ENCODE measurements at regions not wholly inside any gene's neighbourhood (a gene's known extent, or its start where the extent isn't known, plus 50 kb on each side); places are given as distances from the start of the nearest gene placed in this dataset.
"Not testable (repeated sequence)": the region's sequence is repeated elsewhere in the genome, so short reads cannot be mapped to it uniquely, and the experiment has no call there.

DNA sequence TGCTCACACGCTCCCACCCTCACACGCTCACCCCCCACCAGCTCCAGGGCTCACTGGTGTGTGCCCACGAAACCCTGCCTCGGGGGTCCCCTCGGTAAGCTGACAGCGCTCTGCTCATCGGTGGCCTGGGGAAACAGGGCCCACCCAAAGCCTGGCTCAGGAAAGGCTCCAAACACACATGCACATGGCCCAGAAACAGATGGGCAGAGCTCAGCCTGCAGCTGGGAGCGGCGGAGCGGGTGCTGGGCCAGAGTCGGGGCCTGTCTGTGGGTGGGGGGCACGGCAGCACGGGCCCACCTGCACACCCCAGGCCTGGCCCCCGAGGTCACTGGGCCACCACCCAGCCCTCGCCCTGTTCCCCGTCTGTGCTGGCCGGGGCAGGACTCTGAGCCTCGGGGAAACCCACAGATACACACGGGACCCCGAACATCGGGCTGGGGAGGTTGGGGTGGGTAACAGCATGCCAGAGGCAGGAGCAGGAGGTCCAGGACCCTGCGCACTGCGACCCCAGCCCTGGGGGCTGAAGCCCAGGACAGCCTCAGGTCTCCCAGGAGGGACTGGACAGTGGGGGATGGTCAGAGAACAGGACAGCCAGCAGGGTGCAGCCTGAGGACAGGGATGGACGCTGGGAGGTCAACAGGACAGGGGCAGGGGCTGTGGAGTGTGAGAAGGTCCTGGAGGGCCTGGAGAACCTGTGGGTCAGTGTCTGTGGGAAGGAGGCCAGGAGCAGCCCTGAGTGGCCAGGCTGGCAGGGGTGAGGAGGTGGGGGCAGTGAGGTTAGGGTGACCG, 165.1 kb downstream of the TMEM121 start:
- H3K27ac ChIP-seq (ENCODE audit: low read depth, low read length); H3K4me1 ChIP-seq (ENCODE audit: control insufficient read depth, insufficient read depth, low read length); H3K36me3 ChIP-seq (ENCODE audit: control insufficient read depth, insufficient read depth, low read length); H3K4me3 ChIP-seq (ENCODE audit: low read depth, low read length); H3K9ac ChIP-seq (ENCODE audit: low read length): not testable (repeated sequence)
- Histone ChIP-seq H3K27me3 (ENCODE audit: control insufficient read depth, insufficient read depth, low read length) (peaks cover 13% of the 10 kb centered on the region; the same call in 1 of the 2 replicates), H3K9me3 (ENCODE audit: control insufficient read depth, insufficient read depth, low read depth, low read length) (peaks cover 50% of the 10 kb centered on the region; the same call in 1 of the 2 replicates)

DNA sequence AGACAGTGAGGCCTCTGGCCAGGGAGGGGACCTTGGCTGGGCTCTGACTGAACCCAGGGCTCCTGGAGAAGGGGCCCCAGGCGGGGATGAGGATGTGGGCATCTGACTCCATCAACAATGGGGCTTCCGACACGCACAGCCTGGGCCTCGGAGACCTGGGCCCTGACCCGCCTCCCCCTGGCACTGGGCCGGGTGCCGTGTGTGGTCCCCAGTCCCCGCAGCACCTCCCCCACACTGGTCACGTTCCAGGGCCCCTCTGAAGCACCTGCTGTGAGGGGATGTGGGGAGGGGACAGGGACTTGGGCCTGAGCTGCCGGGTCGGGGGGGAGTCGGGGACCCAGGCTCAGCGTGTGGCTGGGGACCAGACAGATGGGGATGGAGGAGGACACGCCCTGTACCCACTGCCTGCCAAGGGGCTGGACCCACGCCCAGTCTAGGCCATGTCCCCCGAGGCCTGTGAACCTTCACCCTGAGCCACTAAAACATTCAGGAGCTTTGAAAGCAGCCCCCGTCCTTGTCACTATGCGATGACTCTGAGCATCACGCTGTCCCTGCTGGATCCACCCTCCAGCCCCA, 165.8 kb downstream of the TMEM121 start:
- H3K27ac ChIP-seq (ENCODE audit: low read depth, low read length); H3K9ac ChIP-seq (ENCODE audit: low read length); H3K4me3 ChIP-seq (ENCODE audit: low read depth, low read length); H3K4me1 ChIP-seq (ENCODE audit: control insufficient read depth, insufficient read depth, low read length); H3K36me3 ChIP-seq (ENCODE audit: control insufficient read depth, insufficient read depth, low read length): not testable (repeated sequence)
- Histone ChIP-seq H3K9me3 (ENCODE audit: control insufficient read depth, insufficient read depth, low read depth, low read length) (peaks cover 47% of the 10 kb centered on the region; the same call in 1 of the 2 replicates), H3K27me3 (ENCODE audit: control insufficient read depth, insufficient read depth, low read length) (peaks cover 13% of the 10 kb centered on the region; the same call in 1 of the 2 replicates)

DNA sequence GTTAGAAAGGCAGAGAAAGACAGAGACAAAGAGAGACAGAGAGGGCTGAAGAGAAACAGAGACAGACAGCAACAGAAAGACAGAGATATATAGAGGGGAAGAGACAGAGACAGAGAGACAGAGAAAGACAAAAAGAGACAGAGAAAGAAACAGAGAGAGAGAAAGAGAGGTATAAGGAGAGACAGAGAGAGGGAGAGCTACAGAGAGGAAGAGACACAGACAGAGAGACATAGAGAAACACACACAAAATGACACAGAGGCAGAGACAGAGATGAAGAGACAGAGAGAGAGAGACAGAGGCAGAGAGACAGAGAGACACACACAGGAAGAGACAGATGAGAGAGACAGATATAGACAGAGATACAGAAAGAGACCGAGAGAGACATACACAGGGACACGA, 168.6 kb downstream of the TMEM121 start:
- Histone ChIP-seq H3K27me3 (ENCODE audit: control insufficient read depth, insufficient read depth, low read length) (peaks cover 13% of the 10 kb centered on the region; the same call in 1 of the 2 replicates), H3K27ac (ENCODE audit: low read depth, low read length) (no peak overlapping the region), H3K36me3 (ENCODE audit: control insufficient read depth, insufficient read depth, low read length) (no peaks in the 10 kb centered on the region), H3K9ac (ENCODE audit: low read length) (no peak overlapping the region), H3K9me3 (ENCODE audit: control insufficient read depth, insufficient read depth, low read depth, low read length) (peaks cover 35% of the 10 kb centered on the region; the same call in 1 of the 2 replicates), H3K4me3 (ENCODE audit: low read depth, low read length) (no peak overlapping the region), H3K4me1 (ENCODE audit: control insufficient read depth, insufficient read depth, low read length) (no peaks in the 10 kb centered on the region)

DNA sequence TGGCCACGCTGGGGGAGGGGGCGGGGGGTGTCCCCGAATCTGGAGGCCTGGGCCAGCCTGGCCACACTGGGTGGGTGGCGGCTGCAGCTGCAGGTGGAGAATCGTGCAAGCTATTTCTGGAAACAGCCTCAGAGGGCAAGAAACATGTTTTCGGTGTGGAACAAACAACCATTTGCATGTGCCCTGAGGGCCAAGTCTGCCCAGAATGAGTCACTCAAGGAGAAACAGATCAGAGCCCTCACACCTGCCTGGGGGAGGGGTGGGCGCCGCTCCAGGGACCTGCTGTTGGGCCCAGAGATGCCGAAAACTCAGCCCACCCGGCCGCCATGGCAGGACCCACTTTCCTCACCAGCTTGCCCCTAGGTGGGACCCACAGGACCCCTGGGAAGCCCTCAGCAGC, 170.0 kb downstream of the TMEM121 start:
- H3K36me3 ChIP-seq (ENCODE audit: control insufficient read depth, insufficient read depth, low read length); H3K27ac ChIP-seq (ENCODE audit: low read depth, low read length); H3K4me1 ChIP-seq (ENCODE audit: control insufficient read depth, insufficient read depth, low read length); H3K4me3 ChIP-seq (ENCODE audit: low read depth, low read length); H3K9ac ChIP-seq (ENCODE audit: low read length): not testable (repeated sequence)
- H3K9me3 ChIP-seq (ENCODE audit: control insufficient read depth, insufficient read depth, low read depth, low read length) = peaks cover 25% of the 10 kb centered on the region; the same call in 1 of the 2 replicates
- peaks cover 13% of the 10 kb centered on the region; the same call in 1 of the 2 replicates for H3K27me3 ChIP-seq (ENCODE audit: control insufficient read depth, insufficient read depth, low read length)

DNA sequence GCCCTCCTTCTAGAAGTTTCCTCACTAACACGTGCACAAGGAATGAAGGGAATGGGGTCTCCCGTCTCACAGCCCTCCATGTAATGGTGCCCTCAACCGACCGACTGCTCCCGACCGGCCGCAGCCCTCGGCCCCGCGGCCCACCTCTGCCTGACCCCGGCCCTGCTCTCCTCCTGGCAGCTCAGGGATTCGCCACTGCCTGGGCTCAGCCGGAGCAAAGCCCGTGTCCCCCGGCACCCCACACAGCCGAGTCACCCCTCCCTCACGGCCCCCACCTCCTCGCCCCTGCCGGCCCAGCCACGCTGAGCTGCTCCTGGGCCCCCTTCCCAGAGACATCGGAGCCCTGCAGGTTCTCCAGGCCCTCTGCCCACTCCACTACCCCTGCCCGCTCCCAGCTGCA, 171.0 kb downstream of the TMEM121 start:
- H3K4me3 ChIP-seq (ENCODE audit: low read depth, low read length); H3K27ac ChIP-seq (ENCODE audit: low read depth, low read length); H3K4me1 ChIP-seq (ENCODE audit: control insufficient read depth, insufficient read depth, low read length); H3K9ac ChIP-seq (ENCODE audit: low read length); H3K36me3 ChIP-seq (ENCODE audit: control insufficient read depth, insufficient read depth, low read length): not testable (repeated sequence)
- Histone ChIP-seq H3K27me3 (ENCODE audit: control insufficient read depth, insufficient read depth, low read length) (peaks cover 13% of the 10 kb centered on the region; the same call in 1 of the 2 replicates), H3K9me3 (ENCODE audit: control insufficient read depth, insufficient read depth, low read depth, low read length) (peaks cover 34% of the 10 kb centered on the region; the same call in 1 of the 2 replicates)

DNA sequence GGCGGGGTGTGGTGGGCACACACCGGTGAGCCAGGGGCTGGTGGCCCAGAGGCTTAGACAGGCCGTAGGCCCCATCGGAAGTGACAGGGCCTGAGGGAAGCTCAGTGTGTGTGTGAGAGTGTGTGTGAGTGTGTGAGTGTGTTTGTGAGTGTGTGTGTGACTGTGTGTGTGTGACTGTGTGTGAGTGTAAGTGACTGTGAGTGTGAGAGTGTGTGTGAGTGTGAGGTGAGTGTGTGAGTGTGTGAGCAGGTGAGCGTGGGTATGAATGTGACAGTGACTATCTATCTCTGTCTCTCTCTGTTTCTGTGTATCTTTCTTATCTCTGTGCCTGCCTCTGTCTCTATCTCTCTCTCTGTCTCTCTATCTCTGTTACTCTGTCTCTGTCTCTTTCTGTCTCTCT, 171.6 kb downstream of the TMEM121 start:
- Histone ChIP-seq H3K27me3 (ENCODE audit: control insufficient read depth, insufficient read depth, low read length) (peaks cover 13% of the 10 kb centered on the region; the same call in 1 of the 2 replicates), H3K9me3 (ENCODE audit: control insufficient read depth, insufficient read depth, low read depth, low read length) (peaks cover 40% of the 10 kb centered on the region; the same call in 1 of the 2 replicates)
- H3K4me1 ChIP-seq (ENCODE audit: control insufficient read depth, insufficient read depth, low read length); H3K27ac ChIP-seq (ENCODE audit: low read depth, low read length); H3K9ac ChIP-seq (ENCODE audit: low read length); H3K4me3 ChIP-seq (ENCODE audit: low read depth, low read length); H3K36me3 ChIP-seq (ENCODE audit: control insufficient read depth, insufficient read depth, low read length): not testable (repeated sequence)

DNA sequence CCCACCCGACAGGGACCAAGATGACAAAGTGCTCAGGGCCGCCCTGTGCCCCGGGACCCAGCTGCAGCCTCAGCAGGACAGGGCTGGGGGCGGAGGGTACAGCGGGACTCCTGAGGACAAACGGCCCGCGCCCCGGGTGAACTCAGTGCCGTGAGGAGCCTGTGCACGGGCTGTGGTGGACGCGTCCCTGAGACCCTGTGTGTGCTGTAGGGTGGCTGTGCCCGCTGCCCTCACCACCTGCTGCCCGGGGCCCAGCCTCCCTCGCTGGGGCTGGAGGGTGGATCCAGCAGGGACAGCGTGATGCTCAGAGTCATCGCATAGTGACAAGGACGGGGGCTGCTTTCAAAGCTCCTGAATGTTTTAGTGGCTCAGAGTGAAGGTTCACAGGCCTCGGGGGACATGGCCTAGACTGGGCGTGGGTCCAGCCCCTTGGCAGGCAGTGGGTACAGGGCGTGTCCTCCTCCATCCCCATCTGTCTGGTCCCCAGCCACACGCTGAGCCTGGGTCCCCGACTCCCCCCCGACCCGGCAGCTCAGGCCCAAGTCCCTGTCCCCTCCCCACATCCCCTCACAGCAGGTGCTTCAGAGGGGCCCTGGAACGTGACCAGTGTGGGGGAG, 172.7 kb downstream of the TMEM121 start:
- H3K36me3 ChIP-seq (ENCODE audit: control insufficient read depth, insufficient read depth, low read length); H3K4me1 ChIP-seq (ENCODE audit: control insufficient read depth, insufficient read depth, low read length); H3K27ac ChIP-seq (ENCODE audit: low read depth, low read length); H3K27me3 ChIP-seq (ENCODE audit: control insufficient read depth, insufficient read depth, low read length); H3K9ac ChIP-seq (ENCODE audit: low read length); H3K4me3 ChIP-seq (ENCODE audit: low read depth, low read length): not testable (repeated sequence)
- H3K9me3 ChIP-seq (ENCODE audit: control insufficient read depth, insufficient read depth, low read depth, low read length) = peaks cover 39% of the 10 kb centered on the region; the same call in 1 of the 2 replicates

DNA sequence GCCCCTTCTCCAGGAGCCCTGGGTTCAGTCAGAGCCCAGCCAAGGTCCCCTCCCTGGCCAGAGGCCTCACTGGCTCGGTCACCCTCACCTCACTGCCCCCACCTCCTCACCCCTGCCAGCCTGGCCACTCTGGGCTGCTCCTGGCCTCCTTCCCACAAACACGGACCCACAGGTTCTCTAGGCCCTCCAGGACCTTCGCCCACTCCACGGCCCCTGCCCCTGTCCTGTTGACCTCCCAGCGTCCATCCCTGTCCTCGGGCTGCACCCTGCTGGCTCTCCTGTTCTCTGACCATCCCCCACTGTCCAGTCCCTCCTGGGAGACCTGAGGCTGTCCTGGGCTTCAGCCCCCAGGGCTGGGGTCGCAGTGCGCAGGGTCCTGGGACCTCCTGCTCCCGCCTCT, 173.3 kb downstream of the TMEM121 start:
- H3K27ac ChIP-seq (ENCODE audit: low read depth, low read length); H3K4me3 ChIP-seq (ENCODE audit: low read depth, low read length); H3K9ac ChIP-seq (ENCODE audit: low read length); H3K36me3 ChIP-seq (ENCODE audit: control insufficient read depth, insufficient read depth, low read length); H3K27me3 ChIP-seq (ENCODE audit: control insufficient read depth, insufficient read depth, low read length); H3K4me1 ChIP-seq (ENCODE audit: control insufficient read depth, insufficient read depth, low read length): not testable (repeated sequence)
- peaks cover 33% of the 10 kb centered on the region; the same call in 1 of the 2 replicates for H3K9me3 ChIP-seq (ENCODE audit: control insufficient read depth, insufficient read depth, low read depth, low read length)

DNA sequence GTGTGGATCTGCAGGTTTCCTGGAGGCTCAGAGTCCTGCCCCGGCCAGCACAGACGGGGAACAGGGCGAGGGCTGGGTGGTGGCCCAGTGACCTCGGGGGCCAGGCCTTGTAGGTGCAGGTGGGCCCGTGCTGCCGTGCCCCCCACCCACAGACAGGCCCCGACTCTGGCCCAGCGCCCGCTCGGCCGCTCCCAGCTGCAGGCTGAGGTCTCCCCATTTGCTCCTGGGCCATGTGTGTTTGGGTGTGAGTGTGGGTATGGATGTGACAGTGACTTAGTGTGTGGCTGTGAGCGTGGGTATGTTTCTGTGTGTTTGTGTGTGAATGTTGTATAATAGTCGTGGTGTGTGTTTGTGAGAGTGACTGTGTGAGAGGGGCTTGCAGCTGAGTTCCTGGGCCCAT, 173.8 kb downstream of the TMEM121 start:
- not testable (repeated sequence) for H3K27ac ChIP-seq (ENCODE audit: low read depth, low read length); H3K4me3 ChIP-seq (ENCODE audit: low read depth, low read length); H3K9ac ChIP-seq (ENCODE audit: low read length); H3K27me3 ChIP-seq (ENCODE audit: control insufficient read depth, insufficient read depth, low read length); H3K36me3 ChIP-seq (ENCODE audit: control insufficient read depth, insufficient read depth, low read length); H3K4me1 ChIP-seq (ENCODE audit: control insufficient read depth, insufficient read depth, low read length)
- H3K9me3 ChIP-seq (ENCODE audit: control insufficient read depth, insufficient read depth, low read depth, low read length) = peaks cover 28% of the 10 kb centered on the region; the same call in 1 of the 2 replicates

DNA sequence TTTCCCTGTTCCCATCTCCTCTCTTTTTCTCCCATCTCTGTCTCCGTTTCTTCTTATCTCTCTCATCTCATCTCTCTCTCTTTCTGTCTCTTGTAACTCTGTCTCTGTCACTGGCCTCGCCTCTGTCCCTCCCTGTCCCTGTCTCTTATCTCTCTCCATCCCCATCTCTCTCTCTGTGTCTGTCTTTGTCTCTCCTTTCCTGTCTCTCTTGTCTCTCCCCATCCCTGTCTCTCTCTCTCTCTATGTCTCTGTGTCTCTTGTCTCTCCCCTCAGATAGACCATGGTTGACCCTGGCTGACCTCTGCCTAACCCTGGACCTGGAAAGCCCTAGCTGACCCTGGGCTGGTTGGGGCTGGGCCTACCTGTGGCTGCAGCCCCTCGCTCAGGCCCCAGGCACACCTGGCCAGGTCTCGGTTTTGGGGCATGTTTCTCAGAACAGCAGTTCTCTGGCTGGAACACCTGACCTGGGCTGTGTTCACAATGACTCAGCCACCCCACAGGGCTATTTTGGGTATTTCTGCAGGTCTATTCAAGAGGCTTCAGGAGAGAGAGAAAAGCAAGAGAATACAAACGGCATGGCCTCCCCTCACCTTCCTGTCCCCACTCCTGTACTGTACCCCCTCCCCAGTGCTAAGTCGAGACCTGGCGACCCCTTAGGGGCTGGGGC, 174.4 kb downstream of the TMEM121 start:
- Histone ChIP-seq H3K4me3 (ENCODE audit: low read depth, low read length) (no peak overlapping the region), H3K27me3 (ENCODE audit: control insufficient read depth, insufficient read depth, low read length) (no peaks in the 10 kb centered on the region), H3K9me3 (ENCODE audit: control insufficient read depth, insufficient read depth, low read depth, low read length) (peaks cover 33% of the 10 kb centered on the region; the same call in 1 of the 2 replicates), H3K4me1 (ENCODE audit: control insufficient read depth, insufficient read depth, low read length) (no peaks in the 10 kb centered on the region), H3K36me3 (ENCODE audit: control insufficient read depth, insufficient read depth, low read length) (no peaks in the 10 kb centered on the region), H3K27ac (ENCODE audit: low read depth, low read length) (no peak overlapping the region), H3K9ac (ENCODE audit: low read length) (no peak overlapping the region)

All from HUES6 (cell line).